PC-9 (cell line): ENCODE measurements at regions not wholly inside any gene's neighbourhood (a gene's known extent, or its start where the extent isn't known, plus 50 kb on each side); places are given as distances from the start of the nearest gene placed in this dataset.
A peak's percentile ranks its signal among the peaks of the same experiment; 100 is the strongest.

ENCODE experiments used
- BruUV-seq: library from RNA; stranded (reverse); fragments of 400-500 nt; replicated peaks from 2 replicates; lab custom pipeline; 2021; lab: Mats Ljungman, UMichigan
- CTCF ChIA-PET: fragments of 300-600 bp; sonication (Branson Sonifier 250); formaldehyde crosslinking; loops from one replicate; lab custom pipeline; 2022; ENCODE audit warnings: antibody characterized with exemption; lab: Charles Lee
- POLR2A ChIA-PET: fragments of 300-600 bp; sonication (Branson Sonifier 250); formaldehyde crosslinking; loops from one replicate; lab custom pipeline; 2022; ENCODE audit warnings: antibody characterized with exemption; ENCODE audit not compliant: unreplicated experiment; lab: Charles Lee
- DNase-seq, 2 experiments: peaks; one replicate each; pipeline versions ENCODE4 v3.0.0 to v3.0.0-alpha.2; 2015 to 2022; ENCODE audit warnings: mixed read lengths in 1 of 2
- H2AFZ ChIP-seq: fragments of 200-600 bp; sonication (generic); 2 replicates; pipeline ENCODE4 v1.8.1; 2017; ENCODE audit warnings: antibody characterized with exemption
- H3F3A ChIP-seq: fragments of 200-600 bp; sonication (generic); 2 replicates; pipeline ENCODE4 v1.8.1; 2017; ENCODE audit warnings: antibody characterized with exemption, mild to moderate bottlenecking, low read depth; ENCODE audit not compliant: insufficient read depth
- H3K27ac ChIP-seq: fragments of 200-600 bp; sonication (generic); 2 replicates; pipeline ENCODE4 v1.6.1; 2016; ENCODE audit warnings: mixed run types
- H3K27me3 ChIP-seq: fragments of 200-600 bp; sonication (generic); 2 replicates; pipeline ENCODE4 v1.6.1; 2016; ENCODE audit warnings: low read depth, mixed run types; ENCODE audit not compliant: insufficient read depth
- H3K36me3 ChIP-seq: fragments of 200-600 bp; sonication (generic); 2 replicates; pipeline ENCODE4 v1.6.1; 2016; ENCODE audit warnings: low read depth, mixed run types
- H3K4me1 ChIP-seq: fragments of 200-600 bp; sonication (generic); replicated peaks from 2 replicates; pipeline ENCODE4 v1.6.1; 2016; ENCODE audit warnings: mixed run types; ENCODE audit not compliant: insufficient read depth
- H3K4me2 ChIP-seq: fragments of 200-600 bp; sonication (generic); 2 replicates; pipeline ENCODE4 v1.6.1; 2017; ENCODE audit warnings: mixed run types
- H3K4me3 ChIP-seq: fragments of 200-600 bp; sonication (generic); 2 replicates; pipeline ENCODE4 v1.6.1; 2016; ENCODE audit warnings: mixed run types
- H3K79me2 ChIP-seq: fragments of 200-600 bp; sonication (generic); 2 replicates; pipeline ENCODE4 v1.6.1; 2017; ENCODE audit warnings: low read depth, mixed run types
- H3K9me2 ChIP-seq: fragments of 200-600 bp; sonication (generic); 2 replicates; pipeline ENCODE4 v1.8.1; 2017; ENCODE audit warnings: mild to moderate bottlenecking; ENCODE audit not compliant: insufficient read depth
- H3K9me3 ChIP-seq: fragments of 200-600 bp; sonication (generic); 2 replicates; pipeline ENCODE4 v1.8.1; 2016; ENCODE audit warnings: low read depth; ENCODE audit not compliant: insufficient read depth
- H4K20me1 ChIP-seq: fragments of 200-600 bp; sonication (generic); 2 replicates; pipeline ENCODE4 v1.8.1; 2017; ENCODE audit not compliant: insufficient read depth
- CTCF ChIP-seq: fragments of 200-600 bp; sonication (generic); conservative IDR thresholded peaks from 2 replicates; pipeline ENCODE4 v1.6.1; 2017; ENCODE audit warnings: mixed run types, antibody characterized with exemption, mild to moderate bottlenecking, moderate library complexity
- EZH2 ChIP-seq: fragments of 200-600 bp; sonication (generic); IDR thresholded peaks from 2 replicates; pipeline ENCODE4 v1.8.0; 2017; ENCODE audit warnings: antibody characterized with exemption, low read depth
- intact Hi-C: fragments of 100-400 bp; cut with micrococcal nuclease; formaldehyde crosslinking; loops from one replicate; pipeline ENCODE4 v1.10.0; 2022; ENCODE audit not compliant: unreplicated experiment

- H3K79me2 ChIP-seq: no peaks in the 10 kb centered on the region
- H3F3A ChIP-seq: no peaks in the 10 kb centered on the region
- DNase-seq: no peak
- BruUV-seq: no TSS peak
- H2AFZ ChIP-seq: no peak overlapping the region
- H3K4me3 ChIP-seq: no peak overlapping the region
- TF ChIP-seq EZH2 (no peak), CTCF (no peak)
- H3K27ac ChIP-seq: no peak overlapping the region
- H3K36me3 ChIP-seq: no peaks in the 10 kb centered on the region
- intact Hi-C loops: no loop called here
- H3K27me3 ChIP-seq: peaks cover 54% of the 10 kb centered on the region
- no peaks in the 10 kb centered on the region for H4K20me1 ChIP-seq
- no peak overlapping the region for H3K4me2 ChIP-seq
- ChIA-PET POLR2A (no interaction called here), CTCF (no interaction called here)
- H3K9me2 ChIP-seq: no peaks in the 10 kb centered on the region
- no peaks in the 10 kb centered on the region for H3K9me3 ChIP-seq
- H3K4me1 ChIP-seq: no peaks in the 10 kb centered on the region
These were observed 101.7 kb upstream of the SOX21 start for GRCh38 chr13:94813920-94814475.

GRCh38 chr13:94811753-94812152, 99.4 kb upstream of the SOX21 start:
- intact Hi-C loops: no loop called here

GRCh38 chr13:94800423-94800822, 88.1 kb upstream of the SOX21 start:
- peak; percentile 38; the same call in 1 of the 2 replicates for TF ChIP-seq CTCF
- TF ChIP-seq EZH2: no peak
- ChIA-PET CTCF (no interaction called here), POLR2A (no interaction called here)
- Histone ChIP-seq H3K27ac (no peak overlapping the region), H3F3A (no peaks in the 10 kb centered on the region), H4K20me1 (no peaks in the 10 kb centered on the region), H2AFZ (no peak overlapping the region), H3K79me2 (no peaks in the 10 kb centered on the region), H3K36me3 (no peaks in the 10 kb centered on the region), H3K4me1 (no peaks in the 10 kb centered on the region), H3K9me3 (no peaks in the 10 kb centered on the region), H3K4me3 (no peak overlapping the region), H3K9me2 (no peaks in the 10 kb centered on the region), H3K27me3 (peaks cover 87% of the 10 kb centered on the region), H3K4me2 (no peak overlapping the region)
- intact Hi-C loops: no loop called here
- BruUV-seq: no TSS peak
- DNase-seq: no peak

More at GRCh38 chr13:94811753-94812152, 99.4 kb upstream of the SOX21 start:
- POLR2A ChIA-PET: no interaction called here
- no peak overlapping the region for H3K4me3 ChIP-seq
- no peaks in the 10 kb centered on the region for H3F3A ChIP-seq
- H3K9me3 ChIP-seq: no peaks in the 10 kb centered on the region
- H3K27me3 ChIP-seq: peaks cover 62% of the 10 kb centered on the region
- DNase-seq: no peak
- CTCF ChIA-PET: no interaction called here
- H3K4me2 ChIP-seq: no peak overlapping the region
- H2AFZ ChIP-seq: no peak overlapping the region
- H3K27ac ChIP-seq: no peak overlapping the region
- H4K20me1 ChIP-seq: no peaks in the 10 kb centered on the region
- no peaks in the 10 kb centered on the region for H3K4me1 ChIP-seq
- BruUV-seq: no TSS peak
- no peaks in the 10 kb centered on the region for H3K9me2 ChIP-seq
- no peaks in the 10 kb centered on the region for H3K79me2 ChIP-seq
- no peaks in the 10 kb centered on the region for H3K36me3 ChIP-seq
- TF ChIP-seq EZH2 (no peak), CTCF (no peak)
